HG03103 (cell line): ENCODE measurements at regions not wholly inside any gene's neighbourhood (a gene's known extent, or its start where the extent isn't known, plus 50 kb on each side); places are given as distances from the start of the nearest gene placed in this dataset.
"Not testable (repeated sequence)": the region's sequence is repeated elsewhere in the genome, so short reads cannot be mapped to it uniquely, and the experiment has no call there.

Experiments
- ATAC-seq: cut with Tn5 transposase; IDR thresholded peaks from one replicate; pipeline ENCODE4 v1.9.1; 2021; ENCODE audit warnings: low read depth; ENCODE audit not compliant: unreplicated experiment

DNA sequence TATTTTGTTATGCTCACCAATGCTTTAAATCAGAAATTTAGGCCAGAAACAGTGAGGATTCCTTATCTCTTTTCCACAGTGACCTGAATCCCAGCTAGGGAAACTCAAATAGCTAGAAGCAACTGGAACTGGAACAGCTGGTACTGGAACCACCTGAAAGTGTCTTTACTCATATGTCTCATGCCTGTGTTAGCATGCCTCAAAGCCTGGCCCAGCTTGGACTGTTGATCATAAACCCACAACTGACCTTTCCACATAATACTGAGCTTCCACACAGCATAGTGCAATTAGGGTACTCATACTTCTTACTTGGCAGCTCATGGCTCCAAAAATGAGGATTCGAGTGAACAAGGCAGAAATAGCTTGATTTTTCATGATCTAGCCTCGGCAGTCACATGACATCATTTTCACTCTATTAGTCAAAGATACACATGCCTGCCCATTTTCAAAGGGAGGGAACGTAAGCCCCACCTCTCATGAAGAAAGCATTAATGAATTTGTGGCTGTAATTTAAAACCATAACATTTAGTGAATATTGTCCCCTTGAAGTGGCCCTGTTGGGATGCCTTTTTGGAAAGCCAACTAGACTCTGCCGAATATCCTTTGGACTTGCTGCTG lies 80.8 kb upstream of the ACSL1 start:
- ATAC-seq = no peak

DNA sequence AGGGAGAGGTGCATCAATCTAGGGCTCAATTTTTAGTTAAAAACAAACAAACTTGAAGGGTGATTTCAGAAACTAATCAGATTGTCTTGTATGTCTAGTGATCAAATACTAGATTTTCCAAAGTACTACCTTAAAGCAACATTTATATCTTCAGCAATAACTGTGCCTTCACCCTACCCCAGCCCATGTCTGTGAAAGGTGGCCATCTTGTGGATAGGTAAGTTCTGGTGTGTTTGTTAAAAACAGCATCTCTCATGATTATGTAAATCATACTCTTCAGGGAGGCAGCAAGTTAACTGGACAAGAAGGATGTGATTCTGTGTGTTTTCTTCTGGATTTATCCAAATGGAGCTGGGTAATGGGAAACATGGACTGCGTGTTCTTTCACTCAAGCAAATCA lies 81.4 kb upstream of the ACSL1 start:
- ATAC-seq = no peak

GRCh38 chr4:184907810-184908209 lies 82.0 kb upstream of the ACSL1 start:
- ATAC-seq = no peak

DNA sequence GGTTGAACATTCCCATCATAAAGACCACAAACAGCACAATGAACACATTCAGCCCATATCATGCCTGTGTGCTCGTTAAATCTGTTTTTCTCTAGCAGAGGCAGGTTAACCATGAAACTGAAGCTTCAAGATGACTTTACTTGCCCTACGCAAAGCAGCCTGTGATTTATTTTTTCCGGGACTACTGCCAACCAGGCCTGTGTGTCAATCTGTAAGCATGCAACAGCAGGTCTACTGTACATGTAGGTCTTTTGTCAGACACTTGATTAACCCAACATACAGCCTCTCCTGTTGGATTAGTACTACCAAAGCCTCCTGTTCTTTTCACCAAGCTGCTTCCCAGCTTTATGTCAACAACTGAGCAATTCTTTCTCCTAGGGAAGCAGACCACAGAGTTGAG lies 85.5 kb upstream of the ACSL1 start:
- no peak for ATAC-seq

DNA sequence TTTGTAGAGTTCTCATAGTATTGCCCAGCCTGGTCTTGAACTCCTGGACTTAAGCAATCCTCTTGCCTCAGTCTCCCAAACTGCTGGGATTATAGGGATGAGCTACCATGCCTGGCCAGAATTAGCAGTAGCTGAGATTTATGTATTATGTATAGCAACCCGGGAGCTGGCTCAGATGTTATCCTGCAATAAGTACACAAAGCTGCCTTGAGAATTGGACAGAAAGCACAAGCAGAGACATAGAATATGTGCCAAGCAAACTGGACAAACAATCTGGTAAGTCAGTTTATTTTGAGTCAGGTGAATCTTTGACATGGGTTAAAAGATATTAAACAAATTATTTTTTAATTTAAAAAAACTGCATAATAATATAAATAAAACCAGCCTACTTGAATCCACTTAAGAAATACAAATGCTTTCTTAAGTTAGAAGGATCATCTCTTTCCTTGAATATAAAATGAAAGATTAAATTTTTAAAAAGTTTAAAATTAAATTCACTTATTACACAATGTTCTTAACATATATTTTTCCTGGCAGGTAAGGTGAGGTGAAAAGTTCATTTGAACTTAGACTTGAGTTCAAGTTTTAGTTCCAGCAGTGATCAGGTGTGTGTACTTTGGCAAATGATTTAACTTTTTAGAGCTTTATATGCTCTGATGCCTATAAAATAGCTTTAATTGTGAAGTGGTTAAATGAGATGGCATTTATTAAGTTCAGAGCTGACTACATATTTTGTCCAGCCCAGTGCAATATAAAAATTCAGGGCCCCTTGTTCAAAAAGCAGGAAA lies 87.8 kb upstream of the ACSL1 start:
- ATAC-seq = no peak

GRCh38 chr4:184918799-184919198 lies 93.0 kb upstream of the ACSL1 start:
- not testable (repeated sequence) for ATAC-seq

GRCh38 chr4:184921456-184921855 lies 95.7 kb upstream of the ACSL1 start:
- ATAC-seq = no peak

DNA sequence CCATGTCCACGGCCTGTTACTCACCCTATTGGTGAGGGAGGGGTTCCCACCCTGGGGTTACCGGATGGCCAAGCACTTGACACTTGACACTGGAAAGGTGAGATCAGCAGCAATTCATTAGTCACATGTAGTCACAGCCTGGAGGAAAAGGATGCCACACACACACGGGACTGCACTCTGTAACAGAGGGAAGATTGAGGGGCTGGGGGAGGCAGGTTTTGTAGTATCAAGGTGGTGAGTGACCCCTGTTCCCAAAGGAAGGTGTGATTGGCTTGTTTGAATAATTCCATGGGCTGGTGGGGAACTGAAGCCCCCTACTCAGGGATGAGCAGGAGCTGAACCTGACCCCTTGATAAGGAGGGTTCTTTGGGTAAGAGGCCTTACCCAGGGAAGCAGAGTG lies 96.0 kb upstream of the HELT start:
- ATAC-seq = no peak

- no peak for ATAC-seq
Observed at GRCh38 chr4:184924516-184924915, 93.8 kb upstream of the HELT start.

DNA sequence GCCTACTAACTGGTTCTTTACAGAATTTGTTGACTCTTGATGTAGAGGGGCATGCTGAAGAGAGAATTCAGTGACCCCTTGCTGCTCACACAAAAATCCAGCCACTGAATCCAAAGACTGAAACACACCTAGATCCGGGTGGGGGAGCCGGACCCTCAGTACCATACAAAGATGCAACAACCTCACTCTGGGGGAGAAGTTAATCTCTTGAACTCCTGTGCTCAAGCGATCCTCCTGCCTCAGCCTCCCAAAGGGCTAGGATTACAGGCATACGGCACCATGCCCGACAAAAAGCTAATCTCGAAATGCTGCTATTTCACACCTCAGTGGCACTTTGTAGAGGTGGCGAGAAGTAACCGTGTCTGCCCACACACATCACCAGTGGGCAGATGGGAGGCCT lies 88.8 kb upstream of the HELT start:
- no peak for ATAC-seq

- ATAC-seq = no peak
Observed at GRCh38 chr4:184930026-184930425, 88.3 kb upstream of the HELT start.

GRCh38 chr4:184932343-184932742 lies 85.9 kb upstream of the HELT start:
- no peak for ATAC-seq

GRCh38 chr4:184933311-184933710 lies 85.0 kb upstream of the HELT start:
- no peak for ATAC-seq

GRCh38 chr4:184934184-184934583 lies 84.1 kb upstream of the HELT start:
- ATAC-seq = no peak

DNA sequence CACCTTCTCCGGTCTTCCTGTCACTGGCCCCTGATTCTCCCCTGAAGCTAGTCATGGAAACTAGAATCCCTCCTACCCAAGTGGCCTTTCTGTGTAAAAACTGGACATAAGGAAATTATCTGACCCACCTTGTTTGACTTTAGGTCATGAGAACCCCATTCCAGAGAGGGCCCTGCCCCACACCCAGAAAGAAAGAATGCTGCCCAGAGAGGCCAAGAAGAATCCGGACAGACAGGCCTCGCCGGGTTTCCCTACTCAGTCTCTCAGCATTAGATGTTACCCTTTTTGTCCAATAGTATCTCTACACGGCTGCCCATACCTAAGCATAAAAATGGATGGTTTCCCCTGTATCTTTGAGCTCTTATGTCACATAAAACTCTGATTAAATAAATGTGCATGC lies 83.3 kb upstream of the HELT start:
- ATAC-seq = no peak

- ATAC-seq = no peak
Observed at GRCh38 chr4:184936071-184936470, 82.2 kb upstream of the HELT start.

- no peak for ATAC-seq
Observed at GRCh38 chr4:184937030-184937710, 81.1 kb upstream of the HELT start.

- ATAC-seq = no peak
Observed at GRCh38 chr4:184937745-184938144, 80.5 kb upstream of the HELT start.

DNA sequence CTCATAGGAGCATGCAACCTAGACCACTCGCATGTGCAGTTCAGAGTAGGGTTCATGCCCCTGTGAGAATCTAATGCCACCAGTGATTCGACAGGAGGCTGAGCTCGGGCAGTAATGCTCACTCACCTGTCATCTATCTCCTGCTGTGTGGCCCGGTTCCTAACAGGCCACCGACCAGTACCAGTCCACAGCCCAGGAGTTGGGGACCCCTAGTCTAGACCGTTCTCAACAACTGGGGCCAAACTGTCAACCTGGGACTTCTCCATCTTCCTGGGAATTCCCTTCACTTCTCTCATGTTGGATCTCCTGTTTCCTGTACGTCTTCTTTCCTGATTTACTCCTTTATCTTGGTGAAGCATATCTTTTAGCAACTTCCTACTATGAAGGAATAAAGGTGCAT lies 79.4 kb upstream of the HELT start:
- ATAC-seq = no peak

GRCh38 chr4:184939978-184940377 lies 78.3 kb upstream of the HELT start:
- no peak for ATAC-seq

GRCh38 chr4:184940500-184940899 lies 77.8 kb upstream of the HELT start:
- no peak for ATAC-seq
